GM23248 (cell line): ENCODE measurements at regions not wholly inside any gene's neighbourhood (a gene's known extent, or its start where the extent isn't known, plus 50 kb on each side); places are given as distances from the start of the nearest gene placed in this dataset.

Source experiments
- DNase-seq: peaks from one replicate; pipeline ENCODE4 v3.0.0-alpha.2; 2015
- H2AFZ ChIP-seq: fragments of 200-600 bp; sonication (generic); 2 replicates; pipeline ENCODE4 v1.6.1; 2016; ENCODE audit warnings: antibody characterized with exemption
- H3F3A ChIP-seq: fragments of 200-600 bp; sonication (generic); 2 replicates; pipeline ENCODE4 v1.6.1; 2016; ENCODE audit warnings: mild to moderate bottlenecking, antibody characterized with exemption, mixed run types; ENCODE audit not compliant: insufficient read depth
- H3K27ac ChIP-seq: fragments of 200-600 bp; sonication (generic); 2 replicates; pipeline ENCODE4 v1.5.1; 2016; ENCODE audit warnings: mild to moderate bottlenecking
- H3K27me3 ChIP-seq: fragments of 200-600 bp; sonication (generic); replicated peaks from 2 replicates; pipeline ENCODE4 v1.6.1; 2016; ENCODE audit warnings: mild to moderate bottlenecking; ENCODE audit not compliant: insufficient read depth
- H3K36me3 ChIP-seq: fragments of 200-600 bp; sonication (generic); 2 replicates; pipeline ENCODE4 v1.6.1; 2016; ENCODE audit warnings: low read depth, mild to moderate bottlenecking
- H3K4me1 ChIP-seq: fragments of 200-600 bp; sonication (generic); 2 replicates; pipeline ENCODE4 v1.6.1; 2016; ENCODE audit warnings: mild to moderate bottlenecking; ENCODE audit not compliant: insufficient read depth
- H3K4me2 ChIP-seq: fragments of 200-600 bp; sonication (generic); one replicate; pipeline ENCODE4 v1.6.1; 2016; ENCODE audit warnings: mild to moderate bottlenecking; ENCODE audit not compliant: unreplicated experiment
- H3K4me3 ChIP-seq: fragments of 200-600 bp; sonication (generic); 2 replicates; pipeline ENCODE4 v1.5.1; 2016; ENCODE audit warnings: mild to moderate bottlenecking
- H3K79me2 ChIP-seq: fragments of 200-600 bp; sonication (generic); 2 replicates; pipeline ENCODE4 v1.6.1; 2016; ENCODE audit warnings: mild to moderate bottlenecking; ENCODE audit not compliant: insufficient read depth
- H3K9ac ChIP-seq: fragments of 200-600 bp; sonication (generic); 2 replicates; pipeline ENCODE4 v1.6.1; 2016; ENCODE audit warnings: mild to moderate bottlenecking
- H3K9me2 ChIP-seq: fragments of 200-600 bp; sonication (generic); 2 replicates; pipeline ENCODE4 v1.6.1; 2016; ENCODE audit warnings: mixed run types, mild to moderate bottlenecking, moderate library complexity; ENCODE audit not compliant: insufficient read depth
- H3K9me3 ChIP-seq: fragments of 200-600 bp; sonication (generic); one replicate; pipeline ENCODE4 v1.6.1; 2017; ENCODE audit warnings: low read depth
- H4K20me1 ChIP-seq: fragments of 200-600 bp; sonication (generic); 2 replicates; pipeline ENCODE4 v1.6.0; 2016; ENCODE audit not compliant: insufficient read depth
- EZH2 ChIP-seq: fragments of 200-600 bp; sonication (generic); IDR thresholded peaks from 2 replicates; pipeline ENCODE4 v1.6.1; 2018; ENCODE audit warnings: antibody characterized with exemption, mild to moderate bottlenecking; ENCODE audit not compliant: insufficient read depth, poor library complexity, severe bottlenecking
- EZH2phosphoT487 ChIP-seq: fragments of 200-600 bp; sonication (generic); IDR thresholded peaks from 2 replicates; pipeline ENCODE4 v1.6.1; 2018; ENCODE audit warnings: antibody characterized with exemption, moderate library complexity, mild to moderate bottlenecking, low read depth; ENCODE audit not compliant: insufficient read depth
- WGBS, 2 experiments: methylation state at CpG; one replicate each; pipeline ENCODE4 v1.1.6; 2015 to 2017; ENCODE audit warnings: low lambda C conversion rate in 2 of 2, low coverage in 1 of 2; ENCODE audit errors: missing lambda C conversion rate in 2 of 2; 5-methylcytosine and 5-hydroxymethylcytosine counted together
- in situ Hi-C: fragments of 300-500 bp; cut with MboI; formaldehyde crosslinking; loops from 2 replicates; pipeline ENCODE4 v1.15.0; 2020

DNA sequence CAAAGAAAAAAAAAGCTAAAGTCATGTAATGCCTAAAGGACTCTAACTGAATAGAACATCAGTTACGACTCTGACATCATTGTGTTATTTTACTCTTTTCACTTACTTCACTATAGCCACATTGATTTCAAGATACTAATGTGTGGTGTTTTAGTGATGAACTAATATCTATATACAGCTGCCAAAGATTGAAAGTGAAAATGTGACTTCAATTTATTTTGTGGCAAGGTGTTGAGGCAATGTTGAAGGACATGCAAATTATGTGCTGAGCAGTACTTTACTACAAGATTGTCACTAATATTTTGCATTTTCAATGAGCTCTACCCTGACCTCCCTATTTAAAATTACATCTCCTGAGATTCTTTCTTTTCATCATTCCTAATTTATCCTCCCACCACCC, 1911.9 kb upstream of the PCDH20 start:
- Histone ChIP-seq H3K4me2 (no peak overlapping the region), H4K20me1 (no peaks in the 10 kb centered on the region), H3K27ac (no peak overlapping the region), H3F3A (no peaks in the 10 kb centered on the region), H3K79me2 (no peaks in the 10 kb centered on the region), H2AFZ (no peak overlapping the region), H3K36me3 (no peaks in the 10 kb centered on the region), H3K27me3 (no peaks in the 10 kb centered on the region), H3K9me2 (no peaks in the 10 kb centered on the region), H3K4me3 (no peak overlapping the region), H3K9ac (no peak overlapping the region), H3K4me1 (no peaks in the 10 kb centered on the region), H3K9me3 (peaks cover 6% of the 10 kb centered on the region)
- DNase-seq = no peak
- WGBS, 2 experiments = 0 to 17% methylated on average over 1 of the region's 1 CpG
- in situ Hi-C loops = no loop called here
- TF ChIP-seq EZH2phosphoT487 (no peak), EZH2 (no peak)

DNA sequence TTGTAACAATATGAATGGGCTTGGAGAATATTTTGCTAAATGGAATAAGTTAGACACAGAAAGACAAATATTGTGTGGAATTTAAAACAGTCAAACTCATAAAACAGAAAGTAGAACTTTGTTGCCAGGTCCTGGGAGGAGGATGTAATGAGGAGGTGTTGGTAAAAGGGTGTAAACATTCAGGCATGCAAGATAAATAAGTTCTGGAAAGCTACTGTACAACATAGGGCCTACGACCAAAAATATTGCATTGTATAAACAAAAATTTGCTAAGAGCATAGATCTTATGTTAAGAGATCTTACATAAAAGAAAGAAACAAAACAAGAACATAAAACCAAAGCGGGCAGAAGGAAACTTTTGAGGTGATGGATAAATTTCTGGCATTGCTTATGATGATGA, 1907.8 kb upstream of the PCDH20 start:
- no peaks in the 10 kb centered on the region for H3K27me3 ChIP-seq
- TF ChIP-seq EZH2 (no peak), EZH2phosphoT487 (no peak)
- no peaks in the 10 kb centered on the region for H4K20me1 ChIP-seq
- no peak overlapping the region for H2AFZ ChIP-seq
- H3K4me3 ChIP-seq = no peak overlapping the region
- no peaks in the 10 kb centered on the region for H3K9me3 ChIP-seq
- H3K36me3 ChIP-seq = no peaks in the 10 kb centered on the region
- no peak overlapping the region for H3K4me2 ChIP-seq
- DNase-seq = no peak
- no peaks in the 10 kb centered on the region for H3K9me2 ChIP-seq
- 0 to 8% methylated on average over 2 of the region's 2 CpGs for WGBS, 2 experiments
- no peaks in the 10 kb centered on the region for H3K4me1 ChIP-seq
- H3K27ac ChIP-seq = no peak overlapping the region
- H3K9ac ChIP-seq = no peak overlapping the region
- no peaks in the 10 kb centered on the region for H3F3A ChIP-seq
- in situ Hi-C loops = no loop called here
- H3K79me2 ChIP-seq = no peaks in the 10 kb centered on the region

DNA sequence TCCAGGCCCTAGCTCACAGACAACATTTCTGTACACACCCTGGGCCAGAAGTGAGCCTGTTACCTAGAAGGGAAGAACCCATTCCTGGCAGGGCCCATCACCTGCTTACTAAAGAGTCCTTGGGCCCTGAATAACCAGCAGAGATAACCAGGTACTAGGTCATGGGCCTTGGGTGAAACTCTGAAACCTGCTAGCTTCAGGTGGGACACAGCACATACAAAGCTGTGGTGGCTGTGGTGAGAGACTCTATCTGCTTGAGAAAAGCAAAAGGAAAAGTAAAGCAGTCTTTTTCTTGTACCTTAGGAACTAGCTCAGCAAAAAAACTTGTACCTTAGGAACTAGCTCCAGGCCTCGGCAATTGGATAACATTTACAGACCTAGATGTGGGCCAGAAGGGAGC, 1895.9 kb upstream of the PCDH20 start:
- H2AFZ ChIP-seq = no peak overlapping the region
- H3F3A ChIP-seq = no peaks in the 10 kb centered on the region
- no peak overlapping the region for H3K4me2 ChIP-seq
- no peak for DNase-seq
- H3K27me3 ChIP-seq = no peaks in the 10 kb centered on the region
- H4K20me1 ChIP-seq = no peaks in the 10 kb centered on the region
- H3K9me2 ChIP-seq = no peaks in the 10 kb centered on the region
- no peaks in the 10 kb centered on the region for H3K36me3 ChIP-seq
- H3K9ac ChIP-seq = no peak overlapping the region
- TF ChIP-seq EZH2 (no peak), EZH2phosphoT487 (no peak)
- no peaks in the 10 kb centered on the region for H3K79me2 ChIP-seq
- H3K27ac ChIP-seq = no peak overlapping the region
- no peak overlapping the region for H3K4me3 ChIP-seq
- no peaks in the 10 kb centered on the region for H3K4me1 ChIP-seq
- H3K9me3 ChIP-seq = no peaks in the 10 kb centered on the region
- WGBS, 2 experiments = 14 to 20% methylated on average over 1 of the region's 1 CpG
- in situ Hi-C loops = no loop called here

DNA sequence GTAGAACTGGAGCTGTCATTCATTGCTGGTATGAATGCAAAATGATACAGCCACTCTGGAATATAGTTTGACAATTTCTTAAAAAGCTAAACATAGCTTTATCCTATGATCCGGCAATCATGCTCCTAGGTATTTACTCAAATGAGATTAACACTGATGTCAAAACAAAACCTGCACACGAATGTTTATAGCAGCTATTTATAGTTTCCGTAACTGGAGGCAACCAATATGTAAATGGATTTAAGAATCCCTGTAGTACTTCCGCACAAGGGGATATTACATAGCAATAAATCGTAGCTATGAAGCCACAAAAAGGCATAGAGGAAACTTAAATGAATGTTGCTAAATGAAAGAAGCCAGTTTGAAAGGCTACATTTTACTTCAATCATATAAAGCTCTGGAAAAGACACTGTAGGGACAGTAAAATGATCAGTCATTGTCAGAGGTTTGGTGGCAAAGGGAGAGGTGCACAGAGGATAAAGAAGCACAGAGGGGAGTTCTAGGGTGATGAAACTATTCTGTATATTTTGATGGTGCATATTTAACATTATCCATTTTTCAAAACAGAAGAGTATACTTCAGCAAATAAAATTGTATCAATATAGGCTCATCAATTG, 1893.0 kb upstream of the PCDH20 start:
- Histone ChIP-seq H3K79me2 (no peaks in the 10 kb centered on the region), H3K36me3 (no peaks in the 10 kb centered on the region), H3K4me2 (no peak overlapping the region), H3K9me3 (no peaks in the 10 kb centered on the region), H3K9ac (no peak overlapping the region), H3F3A (no peaks in the 10 kb centered on the region), H3K27ac (no peak overlapping the region), H3K4me1 (no peaks in the 10 kb centered on the region), H2AFZ (no peak overlapping the region), H3K9me2 (no peaks in the 10 kb centered on the region), H3K27me3 (no peaks in the 10 kb centered on the region), H3K4me3 (no peak overlapping the region), H4K20me1 (no peaks in the 10 kb centered on the region)
- TF ChIP-seq EZH2phosphoT487 (no peak), EZH2 (no peak)
- WGBS, 2 experiments = 35 to 38% methylated on average over 5 of the region's 5 CpGs
- in situ Hi-C loops = no loop called here
- no peak for DNase-seq

DNA sequence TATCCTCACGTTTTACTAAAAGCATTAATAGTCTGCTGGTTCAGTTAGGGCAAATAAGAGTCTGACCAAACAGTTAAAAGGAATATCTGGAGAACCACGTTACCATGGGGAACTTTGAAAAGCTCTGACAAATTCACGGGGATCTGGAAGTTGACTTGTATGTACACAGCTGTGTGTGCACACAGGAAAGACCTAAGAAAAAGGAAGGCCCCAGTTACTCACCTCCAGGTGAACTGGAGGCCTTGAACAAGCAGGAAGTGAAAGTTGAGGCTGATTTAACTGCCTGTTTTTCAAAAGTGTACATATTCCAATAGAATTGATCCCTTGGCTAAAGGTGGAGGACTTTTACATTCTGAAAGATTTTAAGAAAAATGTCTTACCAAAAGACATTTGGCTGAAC, 1891.6 kb upstream of the PCDH20 start:
- WGBS, 2 experiments = 6 to 13% methylated on average over 3 of the region's 3 CpGs
- DNase-seq = no peak
- Histone ChIP-seq H3K4me2 (no peak overlapping the region), H3K9ac (no peak overlapping the region), H2AFZ (no peak overlapping the region), H3K27ac (no peak overlapping the region), H3K36me3 (no peaks in the 10 kb centered on the region), H3K9me3 (no peaks in the 10 kb centered on the region), H3K27me3 (no peaks in the 10 kb centered on the region), H3K79me2 (no peaks in the 10 kb centered on the region), H3F3A (no peaks in the 10 kb centered on the region), H3K4me3 (no peak overlapping the region), H4K20me1 (no peaks in the 10 kb centered on the region), H3K4me1 (no peaks in the 10 kb centered on the region), H3K9me2 (no peaks in the 10 kb centered on the region)
- in situ Hi-C loops = no loop called here
- TF ChIP-seq EZH2phosphoT487 (no peak), EZH2 (no peak)
